Keratinocyte (primary cell): ENCODE measurements at regions not wholly inside any gene's neighbourhood (a gene's known extent, or its start where the extent isn't known, plus 50 kb on each side); places are given as distances from the start of the nearest gene placed in this dataset.

Experiments
- DNase-seq: peaks from one replicate; pipeline ENCODE4 v3.0.0-alpha.2; 2011; ENCODE audit warnings: low read depth, missing footprints, low spot score
- FAIRE-seq: peaks from 2 replicates; lab custom pipeline; 2011; peaks lifted over from hg19 to GRCh38; lab: Jason Lieb, UNC
- H2AFZ ChIP-seq: 2 replicates; pipeline ENCODE4 v1.6.0; 2012; ENCODE audit warnings: low read length, control low read depth, inconsistent platforms; ENCODE audit not compliant: control insufficient read depth
- H3K27ac ChIP-seq: 2 replicates; pipeline ENCODE4 v1.5.1; 2011; ENCODE audit warnings: low read length; ENCODE audit not compliant: control insufficient read depth, insufficient read depth
- H3K27me3 ChIP-seq: 3 replicates; pipeline ENCODE4 v1.6.0; 2011; ENCODE audit warnings: low read length; ENCODE audit not compliant: control insufficient read depth, insufficient read depth; ENCODE audit errors: extremely low read depth
- H3K36me3 ChIP-seq, 2 experiments: 2 replicates in 1 of 2; 3 replicates in 1 of 2; pipeline ENCODE4 v1.5.1; 2011; ENCODE audit warnings: low read length in 2 of 2, mild to moderate bottlenecking in 1 of 2; ENCODE audit not compliant: control insufficient read depth in 2 of 2, insufficient read depth in 2 of 2; ENCODE audit errors: extremely low read depth in 1 of 2
- H3K4me1 ChIP-seq: 3 replicates; pipeline ENCODE4 v1.5.1; 2011; ENCODE audit warnings: low read length; ENCODE audit not compliant: control insufficient read depth, insufficient read depth; ENCODE audit errors: extremely low read depth
- H3K4me2 ChIP-seq: 3 replicates; pipeline ENCODE4 v1.6.0; 2011; ENCODE audit warnings: low read depth, low read length; ENCODE audit not compliant: control insufficient read depth, insufficient read depth; ENCODE audit errors: extremely low read depth
- H3K4me3 ChIP-seq, 3 experiments: fragments of 200-600 bp in 1 of 3; sonication (generic) in 1 of 3; 2 replicates in 2 of 3; 3 replicates in 1 of 3; pipeline ENCODE4 v1.5.1; 2011 to 2016; ENCODE audit warnings: low read length in 3 of 3, mild to moderate bottlenecking in 3 of 3, control low read depth in 2 of 3, inconsistent platforms in 1 of 3, low read depth in 1 of 3, mixed read lengths in 1 of 3, mixed run types in 1 of 3, moderate library complexity in 1 of 3; ENCODE audit not compliant: control insufficient read depth in 2 of 3, insufficient read depth in 2 of 3; ENCODE audit errors: extremely low read depth in 1 of 3
- H3K79me2 ChIP-seq: 2 replicates; pipeline ENCODE4 v1.6.0; 2012; ENCODE audit warnings: low read length; ENCODE audit not compliant: control insufficient read depth, insufficient read depth
- H3K9ac ChIP-seq: 3 replicates; pipeline ENCODE4 v1.6.0; 2011; ENCODE audit warnings: low read length; ENCODE audit not compliant: control insufficient read depth, insufficient read depth; ENCODE audit errors: extremely low read depth
- H3K9me1 ChIP-seq: 3 replicates; pipeline ENCODE4 v1.6.0; 2011; ENCODE audit warnings: low read length; ENCODE audit not compliant: control insufficient read depth, insufficient read depth; ENCODE audit errors: extremely low read depth
- H3K9me3 ChIP-seq: 2 replicates; pipeline ENCODE4 v1.5.1; 2012; ENCODE audit warnings: low read depth, low read length; ENCODE audit not compliant: control insufficient read depth
- H4K20me1 ChIP-seq: 3 replicates; pipeline ENCODE4 v1.6.0; 2011; ENCODE audit warnings: low read length; ENCODE audit not compliant: control insufficient read depth, insufficient read depth; ENCODE audit errors: extremely low read depth
- CTCF ChIP-seq, 3 experiments: IDR thresholded peaks in 1 of 3; conservative IDR thresholded peaks in 1 of 3; optimal IDR thresholded peaks in 1 of 3; 2 replicates in 2 of 3; 3 replicates in 1 of 3; pipeline versions ENCODE3 to v1.5.1; 2011; ENCODE audit warnings: low read length in 3 of 3, mild to moderate bottlenecking in 3 of 3, moderate library complexity in 2 of 3, control low read depth in 1 of 3, inconsistent platforms in 1 of 3; ENCODE audit not compliant: insufficient read depth in 2 of 3; ENCODE audit errors: extremely low read depth in 1 of 3
- EZH2 ChIP-seq: IDR thresholded peaks from one replicate; pipeline ENCODE4 v1.6.1; 2012; ENCODE audit warnings: inconsistent platforms, mild to moderate bottlenecking, low read length, moderate library complexity
- dilution Hi-C: fragments of 300-500 bp; cut with MboI; formaldehyde crosslinking; loops from one replicate; pipeline ENCODE4 v1.7.0; 2020; ENCODE audit warnings: low sequenced_read_pairs; ENCODE audit not compliant: extremely low pct_ligation_motif_present

DNA sequence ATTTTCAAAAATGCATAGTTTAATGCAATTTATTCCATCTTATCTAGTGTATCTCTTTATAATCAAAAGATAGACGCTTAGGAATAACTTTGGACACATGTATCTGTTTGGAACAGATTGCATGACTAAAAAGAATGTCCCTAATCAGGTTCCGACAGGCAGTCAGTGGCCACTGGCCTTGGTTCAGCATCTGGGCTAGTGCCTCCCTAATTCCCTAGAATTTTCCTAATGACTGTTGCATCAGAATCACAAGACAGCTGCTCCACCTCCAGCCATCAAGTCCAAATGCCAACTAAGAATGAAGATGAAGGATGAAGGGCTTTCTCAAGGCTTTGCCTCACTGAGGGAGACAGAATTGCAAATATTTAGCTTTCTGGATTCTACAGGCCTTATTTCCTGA, 173.8 kb downstream of the EFNB2 start:
- Histone ChIP-seq H3K9me1 (no peaks in the 10 kb centered on the region), H2AFZ (no peak overlapping the region)
- FAIRE-seq, result peak; percentile 57

DNA sequence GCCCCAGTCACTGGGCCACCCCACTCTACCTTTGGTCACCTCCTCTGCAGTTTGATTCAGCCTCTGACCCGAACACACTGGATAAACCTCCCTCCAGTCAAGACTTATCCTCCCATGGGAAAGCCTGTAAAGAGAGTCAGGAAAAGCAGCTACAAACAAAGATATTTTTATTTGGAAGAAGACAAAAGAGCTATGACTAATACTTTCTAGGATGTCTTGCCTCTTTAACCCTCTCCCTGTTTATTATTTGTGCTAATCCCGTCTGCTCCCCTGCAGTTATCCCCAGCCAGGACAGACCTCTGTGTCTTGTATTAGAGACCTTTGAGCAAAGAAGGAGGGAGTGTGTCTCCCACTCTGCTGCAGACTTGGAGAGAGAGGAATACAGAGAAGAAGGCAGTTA, 178.3 kb downstream of the EFNB2 start:
- dilution Hi-C loops, result no loop called here
- no peak overlapping the region for H3K27ac ChIP-seq
- no peaks in the 10 kb centered on the region for H3K27me3 ChIP-seq
- no peaks in the 10 kb centered on the region for H3K9me3 ChIP-seq
- H3K36me3 ChIP-seq, result no peaks in the 10 kb centered on the region
- no peaks in the 10 kb centered on the region for H4K20me1 ChIP-seq
- no peak overlapping the region for H3K4me3 ChIP-seq
- no peaks in the 10 kb centered on the region for H3K9me1 ChIP-seq
- H2AFZ ChIP-seq, result no peak overlapping the region
- H3K4me2 ChIP-seq, result no peak overlapping the region
- H3K9ac ChIP-seq, result no peak overlapping the region
- no peak for DNase-seq
- H3K4me1 ChIP-seq, result peaks cover 9% of the 10 kb centered on the region
- peak; percentile 68 for FAIRE-seq
- H3K79me2 ChIP-seq, result no peaks in the 10 kb centered on the region
- no peak for TF ChIP-seq EZH2
- no peak for TF ChIP-seq CTCF (optimal IDR thresholded peaks at IDR 0.05 in 1 of 3, IDR thresholded peaks at IDR 0.05 in 1 of 3, conservative IDR thresholded peaks at IDR 0.05 in 1 of 3; ENCODE audit: extremely low read depth in 1 of 3, insufficient read depth in 2 of 3, low read length in 3 of 3)

More for the DNA sequence above, 173.8 kb downstream of the EFNB2 start:
- TF ChIP-seq CTCF (optimal IDR thresholded peaks at IDR 0.05 in 1 of 3, IDR thresholded peaks at IDR 0.05 in 1 of 3, conservative IDR thresholded peaks at IDR 0.05 in 1 of 3; ENCODE audit: extremely low read depth in 1 of 3, insufficient read depth in 2 of 3, low read length in 3 of 3), result no peak
- no peak for TF ChIP-seq EZH2
- no peak for DNase-seq
- Histone ChIP-seq H3K79me2 (no peaks in the 10 kb centered on the region), H3K27me3 (no peaks in the 10 kb centered on the region), H3K4me2 (no peak overlapping the region), H3K36me3 (no peaks in the 10 kb centered on the region), H3K9ac (no peak overlapping the region), H3K4me1 (peaks cover 18% of the 10 kb centered on the region), H3K9me3 (peaks cover 2% of the 10 kb centered on the region), H3K27ac (no peak overlapping the region), H4K20me1 (no peaks in the 10 kb centered on the region), H3K4me3 (no peak overlapping the region)
- dilution Hi-C loops, result no loop called here
